ENCODE measurements at regions not wholly inside any gene's neighbourhood (a gene's known extent, or its start where the extent isn't known, plus 50 kb on each side); places are given as distances from the start of the nearest gene placed in this dataset.

DNA sequence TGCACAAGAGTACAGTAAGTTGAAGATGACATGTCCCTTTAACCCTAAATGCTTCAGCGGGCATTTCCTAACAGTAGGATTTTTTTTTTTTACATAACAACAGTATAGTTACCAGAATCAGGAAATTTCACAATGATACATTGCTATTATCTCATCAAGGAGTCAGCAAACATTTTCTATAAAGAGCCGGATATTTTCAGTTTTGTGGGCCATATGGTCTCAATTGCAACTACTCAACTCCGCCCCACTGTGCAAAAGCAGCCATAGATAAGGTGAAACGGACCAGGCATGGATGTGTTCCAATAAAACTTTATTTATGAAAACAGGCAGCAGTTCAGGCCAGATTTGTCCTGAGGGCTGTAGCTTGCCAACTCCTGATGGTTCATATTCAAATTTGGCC lies 130.6 kb downstream of the SMAD6 start:
- DNase-seq (ENCODE audit: low spot score), result no peak

DNA sequence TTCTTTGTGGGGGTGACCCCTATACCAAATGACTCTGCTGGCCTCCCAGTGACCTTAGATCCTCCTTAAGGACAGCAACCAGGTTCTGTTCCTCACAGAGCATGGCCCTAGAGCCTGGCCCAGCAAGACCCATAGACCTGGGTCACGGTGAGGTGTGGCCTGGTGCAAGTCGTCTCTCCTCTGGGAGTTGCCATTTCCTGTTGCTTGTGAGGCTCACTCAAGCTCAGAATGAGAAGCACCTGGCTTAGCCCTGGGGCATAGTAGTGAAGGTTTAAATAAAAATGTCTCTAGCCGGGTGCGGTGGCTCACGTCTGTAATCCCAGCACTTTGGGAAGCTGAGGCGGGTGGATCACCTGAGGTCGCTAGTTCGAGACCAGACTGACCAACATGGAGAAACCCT lies 131.3 kb downstream of the SMAD6 start:
- DNase-seq (ENCODE audit: low spot score), result no peak

DNA sequence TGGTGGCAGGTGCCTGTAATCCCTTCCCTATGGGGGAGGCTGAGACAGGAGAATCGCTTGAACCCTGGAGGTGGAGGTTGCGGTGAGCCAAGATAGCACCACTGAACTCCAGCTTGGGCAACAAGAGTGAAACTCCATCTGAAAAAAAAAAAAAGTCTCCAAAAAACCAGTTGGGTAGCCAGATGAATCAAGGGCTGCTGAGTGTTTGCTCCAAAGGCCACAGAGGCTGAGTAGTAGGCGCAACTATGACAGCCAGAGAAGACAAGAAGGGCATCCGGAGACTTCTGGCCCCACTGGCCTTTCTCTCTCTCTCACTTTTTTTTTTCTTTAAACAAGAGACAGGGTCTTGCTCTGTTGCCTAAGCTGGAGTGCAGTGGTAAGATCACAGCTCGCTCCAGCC lies 131.8 kb downstream of the SMAD6 start:
- no peak for DNase-seq (ENCODE audit: low spot score)

DNA sequence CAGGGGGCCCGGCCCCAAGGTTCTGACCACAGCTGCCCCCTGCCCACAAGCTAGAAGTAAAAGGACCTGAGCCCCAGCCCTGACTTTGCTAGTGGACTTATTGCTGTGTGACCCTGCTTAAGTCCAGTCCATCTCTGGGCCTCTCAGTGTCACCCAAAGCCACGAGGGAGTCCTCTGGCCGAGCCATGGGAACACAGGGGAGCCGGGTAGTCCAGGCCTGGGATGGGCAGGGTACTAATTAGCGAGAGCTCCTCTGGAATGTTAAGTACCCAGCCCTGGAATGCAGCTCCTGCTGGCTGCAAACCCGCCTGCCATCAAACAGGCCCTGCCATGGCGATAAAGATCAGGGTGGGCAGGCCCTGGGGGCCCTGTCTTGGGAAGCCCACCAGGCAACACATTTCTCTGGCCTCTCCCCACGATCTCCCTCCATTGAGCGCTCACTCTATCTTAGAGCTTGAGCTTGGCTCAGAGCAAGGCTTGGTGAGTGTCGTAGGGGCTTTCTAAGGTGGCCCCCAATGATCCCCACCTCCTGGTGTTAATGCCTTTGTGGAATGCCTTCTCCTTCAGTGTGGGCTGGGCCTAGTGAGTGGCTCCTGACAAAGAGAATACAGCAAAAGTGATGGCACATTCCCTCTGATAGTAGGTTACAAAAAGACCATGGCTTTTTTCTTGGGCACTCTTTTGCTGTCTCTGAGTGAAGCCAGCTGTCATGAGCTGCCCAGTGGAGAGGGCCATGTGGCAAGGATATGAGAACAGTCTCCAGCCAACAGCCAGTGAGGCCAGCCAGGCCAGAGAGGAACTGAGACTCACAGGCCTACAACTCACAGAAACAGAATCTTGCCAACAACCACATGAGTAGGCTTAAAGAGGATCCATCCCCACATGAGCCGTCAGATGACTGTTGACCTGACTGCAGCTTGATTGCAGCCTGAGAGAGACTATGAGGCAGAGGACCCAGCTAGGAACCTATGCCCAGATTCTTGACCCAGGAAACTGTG lies 133.1 kb downstream of the SMAD6 start:
- DNase-seq (ENCODE audit: low spot score), result no peak

DNA sequence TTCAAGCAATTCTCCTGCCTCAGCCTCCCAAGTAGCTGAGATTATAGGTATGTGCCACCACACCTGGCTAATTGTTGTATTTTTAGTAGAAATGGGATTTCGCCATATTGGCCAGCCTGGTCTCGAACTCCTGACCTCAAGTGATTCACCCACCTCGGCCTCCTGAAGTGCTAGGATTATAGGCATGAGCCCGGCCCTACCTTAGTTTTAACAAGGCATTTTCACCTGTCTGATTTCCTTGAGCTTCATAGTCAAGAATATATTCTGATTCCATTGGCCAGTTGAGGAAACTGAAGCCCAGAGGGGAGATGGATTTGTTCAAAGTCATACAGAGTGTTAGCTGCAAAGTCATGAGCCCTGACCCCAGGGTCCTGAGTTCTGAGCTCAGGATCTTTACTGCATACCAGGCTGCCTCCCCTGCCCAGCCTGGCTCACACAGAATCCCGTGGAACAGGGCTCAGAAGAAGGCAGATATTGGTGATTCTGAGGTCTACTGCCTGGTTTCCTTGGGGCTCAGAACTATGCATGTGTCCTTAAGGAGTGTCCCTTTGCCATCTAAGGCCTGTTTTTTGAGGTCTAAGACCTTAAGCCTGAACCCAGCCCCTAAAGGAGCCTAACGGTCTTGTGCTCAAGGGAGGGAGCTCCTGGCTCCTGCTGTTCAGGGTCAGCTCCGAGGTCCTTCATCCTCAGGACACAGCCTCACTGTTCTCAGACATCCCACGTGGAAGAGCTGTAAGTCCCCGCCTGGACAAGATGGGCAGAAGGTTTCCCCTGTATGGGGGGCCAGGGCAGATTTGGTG lies 134.4 kb downstream of the SMAD6 start:
- no peak for DNase-seq (ENCODE audit: low spot score)

DNA sequence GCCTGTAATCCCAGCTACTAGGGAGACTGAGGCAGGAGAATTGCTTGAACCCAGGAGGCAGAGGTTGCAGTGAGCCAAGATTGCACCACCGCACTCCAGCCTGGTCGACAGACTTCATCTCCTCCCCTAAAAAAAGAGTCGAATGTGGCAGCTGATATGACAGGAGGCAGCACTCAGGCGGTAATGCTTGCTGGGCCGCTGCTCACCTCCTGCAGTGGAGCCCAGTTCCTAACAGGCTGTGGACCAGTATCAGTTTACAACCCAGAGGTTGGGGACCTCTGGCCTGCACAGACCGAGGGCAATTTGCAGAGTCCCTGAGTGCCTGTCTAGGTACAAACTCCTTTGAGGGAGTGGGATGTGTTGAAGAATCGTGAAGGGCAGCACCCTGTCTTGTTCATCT lies 136.2 kb downstream of the SMAD6 start:
- no peak for DNase-seq (ENCODE audit: low spot score)

DNA sequence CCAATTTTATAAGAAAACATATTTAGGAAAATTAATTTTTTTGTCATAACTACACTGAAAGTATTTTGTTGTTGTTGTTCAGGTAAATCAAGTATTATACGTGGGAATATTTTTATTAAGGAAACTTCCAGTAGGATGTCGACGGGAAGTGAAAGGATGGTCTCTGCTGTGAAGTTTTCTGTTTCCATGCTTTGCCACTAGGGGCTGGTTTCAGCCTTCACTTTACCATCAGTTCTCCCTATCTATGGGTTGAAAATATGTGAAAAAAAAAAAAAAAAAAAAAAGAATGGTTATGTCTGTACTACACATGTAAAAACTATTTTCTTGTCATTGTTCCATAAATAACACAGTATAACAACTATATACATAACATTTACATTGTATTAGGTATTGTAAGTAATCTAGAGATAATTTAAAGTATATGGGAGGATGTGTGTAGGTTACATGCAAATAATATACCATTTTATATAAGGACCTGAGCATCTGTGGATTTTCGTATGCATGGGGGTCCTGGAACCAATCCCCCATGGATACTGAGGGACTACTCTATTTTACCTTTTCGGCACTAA lies 136.7 kb downstream of the SMAD6 start:
- DNase-seq (ENCODE audit: low spot score), result no peak

DNA sequence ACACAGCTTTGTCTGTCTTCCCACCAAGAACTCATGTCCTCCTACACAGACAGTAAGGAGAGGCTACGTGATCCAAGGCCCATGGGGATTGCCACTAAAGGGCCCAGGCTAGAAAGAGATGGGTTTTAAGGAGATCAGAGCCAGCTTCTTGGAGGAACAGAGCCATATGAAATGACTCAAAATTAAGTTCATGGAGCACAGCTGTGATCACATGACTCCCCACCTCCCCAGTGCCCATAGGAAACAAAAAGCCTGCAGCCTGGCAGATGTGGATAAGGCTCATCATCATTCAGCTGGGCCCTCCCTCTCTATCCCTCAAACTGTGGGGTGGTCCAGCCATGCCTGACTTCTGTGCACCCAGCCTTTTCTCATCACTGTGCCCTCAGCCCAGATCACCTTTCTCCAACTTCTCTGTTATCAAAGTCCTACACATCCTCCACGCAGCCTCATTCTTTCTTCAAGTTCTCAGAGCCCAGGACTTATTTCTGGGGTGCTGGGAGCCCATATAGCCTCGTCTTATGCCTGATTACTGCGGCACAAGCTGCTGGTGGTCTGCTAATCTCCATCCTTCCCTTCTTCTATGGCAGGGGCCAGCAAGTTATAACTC lies 137.6 kb downstream of the SMAD6 start:
- DNase-seq (ENCODE audit: low spot score), result no peak

DNA sequence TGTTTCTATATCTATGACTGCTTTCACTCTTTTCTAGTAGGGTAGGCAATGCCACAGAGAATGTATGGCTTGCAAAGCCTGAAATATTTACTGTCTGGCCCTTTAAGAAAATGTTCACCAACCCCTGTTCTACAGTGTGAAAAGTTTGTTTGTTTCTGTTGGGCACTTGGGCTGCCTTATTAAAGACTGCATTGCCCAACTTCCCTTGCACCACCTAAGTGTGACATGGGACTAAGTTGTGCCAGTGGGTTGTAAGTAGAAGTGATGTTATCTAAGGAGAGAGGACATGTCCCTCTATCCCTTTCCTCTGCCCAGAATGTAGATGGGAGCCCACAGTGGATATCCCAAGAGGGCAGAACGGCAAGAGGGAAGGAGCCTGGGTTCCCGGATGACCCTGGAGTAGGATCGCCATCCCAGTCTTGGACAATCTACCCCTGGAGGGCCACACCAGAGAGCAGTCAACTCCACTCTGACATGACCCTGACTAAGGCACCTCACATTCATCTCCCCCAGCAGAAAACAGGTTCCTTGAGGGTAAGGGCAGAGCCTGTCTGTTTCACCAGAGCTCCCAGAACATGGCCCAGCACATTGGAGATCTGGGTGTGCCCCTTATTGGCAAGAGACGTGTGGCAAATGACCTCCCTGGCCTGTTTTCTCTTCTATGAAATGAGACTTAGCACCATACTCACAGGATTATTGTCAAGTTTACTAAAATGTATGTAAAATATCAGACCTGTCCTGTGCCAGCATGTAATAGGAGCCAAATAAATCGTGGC lies 138.8 kb downstream of the SMAD6 start:
- no peak for DNase-seq (ENCODE audit: low spot score)

DNA sequence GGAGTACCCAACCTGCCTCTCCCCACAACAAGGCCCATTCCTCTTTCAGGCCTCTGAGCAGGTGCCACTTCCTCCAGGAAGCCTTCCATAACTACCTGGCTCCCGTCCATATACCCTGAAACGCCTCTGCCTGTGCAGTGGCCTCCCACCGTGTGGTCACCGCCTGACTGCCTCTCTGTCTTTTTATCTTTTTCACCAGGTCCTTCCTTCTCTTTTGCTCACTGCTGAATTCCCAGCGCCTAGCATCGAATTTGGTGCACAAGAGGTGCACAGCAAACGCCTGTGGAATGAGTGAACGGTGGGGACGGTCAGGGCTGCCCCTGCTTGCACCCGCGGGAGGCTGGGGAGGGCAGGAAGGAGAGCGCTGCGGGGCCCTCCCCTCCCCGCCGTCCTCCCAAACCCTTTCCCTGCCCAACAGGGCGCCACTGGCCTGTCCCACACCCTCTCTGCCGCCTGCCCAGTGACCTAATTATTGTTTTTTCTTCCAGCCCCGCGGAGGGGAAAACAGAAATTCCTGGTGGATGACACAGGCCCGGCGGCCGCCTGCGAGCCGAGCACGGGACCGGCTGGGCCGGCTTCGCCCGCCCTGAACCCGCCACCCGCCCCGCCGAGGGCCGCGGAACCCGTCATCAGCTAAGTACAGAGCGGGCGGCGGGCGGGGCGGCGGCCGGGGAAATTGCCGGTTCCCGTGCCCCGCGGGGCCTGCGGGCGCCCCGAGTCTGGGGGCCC lies 140.1 kb downstream of the SMAD6 start:
- DNase-seq (ENCODE audit: low spot score), result peak; percentile 92

DNA sequence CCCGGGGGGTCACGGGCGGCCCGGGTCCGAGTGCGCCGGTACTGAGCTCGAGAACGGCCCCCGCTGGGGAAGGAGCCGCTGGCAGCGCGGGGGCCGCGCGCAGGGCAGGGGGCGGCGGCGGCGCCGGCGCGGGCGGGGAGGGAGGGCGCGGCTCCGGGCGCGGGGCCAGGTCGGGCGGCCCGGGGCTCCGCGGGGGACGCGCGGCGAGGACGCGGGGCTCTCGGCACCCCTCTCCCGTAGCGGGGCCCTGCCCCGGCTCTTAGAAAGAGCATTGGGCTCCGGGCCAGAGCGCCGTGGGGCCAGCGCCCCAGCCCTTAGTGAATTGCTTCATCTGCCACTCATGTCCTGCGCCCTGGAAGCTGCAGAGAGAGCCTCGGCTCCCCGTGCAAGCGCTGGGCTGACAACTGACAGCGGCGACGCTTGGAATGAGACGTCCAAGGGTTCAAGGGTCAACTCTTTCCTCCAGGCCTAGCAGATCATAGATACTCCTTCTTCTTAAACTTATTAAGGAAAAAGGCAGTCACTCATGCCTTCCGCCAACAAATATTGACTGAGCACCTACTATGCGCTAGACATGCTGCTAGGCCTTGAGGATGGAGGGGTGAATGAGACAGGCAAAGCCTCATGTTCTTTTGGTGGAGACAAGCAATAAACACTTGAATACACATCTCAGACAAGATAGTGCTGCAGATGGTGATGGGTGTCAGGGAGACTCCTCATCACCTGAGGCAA lies 140.8 kb downstream of the SMAD6 start:
- DNase-seq (ENCODE audit: low spot score), result peak; percentile 74

DNA sequence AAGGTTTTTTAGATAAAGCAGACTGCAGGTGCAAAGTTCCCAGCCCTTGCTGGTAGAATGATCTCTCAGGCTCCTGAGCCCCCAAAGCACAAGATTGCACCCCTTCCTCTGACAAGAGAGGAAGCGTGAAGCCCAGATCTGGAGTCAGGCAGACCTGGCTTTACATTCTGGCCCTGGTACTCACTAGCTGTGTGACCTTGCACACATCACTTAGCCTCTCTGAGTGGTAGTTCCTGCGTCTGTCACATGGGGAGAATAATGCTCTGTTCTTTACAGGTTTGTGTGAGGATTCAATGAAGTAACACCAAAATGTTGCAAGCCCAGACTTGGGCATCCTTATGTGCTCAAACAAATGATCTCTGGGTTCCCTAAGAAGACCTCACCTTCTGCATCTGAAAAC lies 141.5 kb downstream of the SMAD6 start:
- no peak for DNase-seq (ENCODE audit: low spot score)

DNA sequence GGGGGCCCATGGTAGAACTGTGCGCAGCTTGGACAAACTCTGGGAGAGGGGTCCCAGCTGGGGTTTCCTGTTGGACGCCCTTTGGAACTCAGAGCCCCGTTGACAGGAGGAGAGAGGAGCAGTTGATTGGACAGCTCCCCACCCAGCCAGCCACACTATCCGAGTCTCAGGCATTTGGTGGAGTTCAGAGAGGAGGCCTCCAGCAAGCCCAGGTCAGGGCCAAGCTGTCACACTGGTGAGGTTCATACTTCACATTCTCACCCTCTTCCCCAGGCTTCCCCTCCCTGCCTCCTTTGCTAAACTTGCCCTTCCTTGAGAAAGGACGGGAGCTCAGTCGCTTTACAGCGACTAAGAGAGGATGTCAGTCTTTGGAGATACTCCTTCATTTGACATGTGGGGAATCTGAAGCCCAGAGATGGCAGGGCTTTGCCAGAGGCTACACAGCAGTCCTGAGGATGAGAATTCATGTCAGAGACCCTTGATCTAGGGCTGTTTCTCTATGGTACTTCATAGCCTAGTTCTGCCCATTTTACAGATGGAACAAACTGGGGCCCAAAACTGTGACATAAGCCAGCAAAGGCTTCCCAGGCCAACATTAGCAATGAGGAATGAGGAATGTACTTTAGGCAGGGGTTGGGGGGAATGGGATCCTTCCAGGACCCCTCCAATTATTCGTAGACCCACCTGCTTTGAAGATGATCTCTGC lies 142.2 kb downstream of the SMAD6 start:
- DNase-seq (ENCODE audit: low spot score), result no peak

DNA sequence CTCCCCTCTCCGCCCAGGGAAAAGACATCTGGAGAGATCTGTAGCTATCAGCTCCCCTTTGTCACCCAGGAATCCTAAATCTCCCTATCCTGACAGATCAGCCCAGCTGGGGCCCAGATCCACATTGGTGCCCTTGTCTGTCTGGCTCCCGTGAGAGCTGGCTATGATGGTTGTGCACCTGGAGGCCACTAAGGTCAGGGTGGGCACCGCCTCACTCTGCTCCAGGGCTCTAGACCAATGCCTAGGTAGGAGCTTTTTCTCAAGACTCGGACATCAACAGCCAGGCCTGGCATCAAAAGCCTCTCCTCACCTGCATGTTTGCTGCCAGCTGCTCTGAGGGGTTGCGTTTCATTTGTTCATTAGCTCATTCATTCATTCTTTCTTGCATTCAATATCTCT lies 142.7 kb downstream of the SMAD6 start:
- no peak for DNase-seq (ENCODE audit: low spot score)

DNA sequence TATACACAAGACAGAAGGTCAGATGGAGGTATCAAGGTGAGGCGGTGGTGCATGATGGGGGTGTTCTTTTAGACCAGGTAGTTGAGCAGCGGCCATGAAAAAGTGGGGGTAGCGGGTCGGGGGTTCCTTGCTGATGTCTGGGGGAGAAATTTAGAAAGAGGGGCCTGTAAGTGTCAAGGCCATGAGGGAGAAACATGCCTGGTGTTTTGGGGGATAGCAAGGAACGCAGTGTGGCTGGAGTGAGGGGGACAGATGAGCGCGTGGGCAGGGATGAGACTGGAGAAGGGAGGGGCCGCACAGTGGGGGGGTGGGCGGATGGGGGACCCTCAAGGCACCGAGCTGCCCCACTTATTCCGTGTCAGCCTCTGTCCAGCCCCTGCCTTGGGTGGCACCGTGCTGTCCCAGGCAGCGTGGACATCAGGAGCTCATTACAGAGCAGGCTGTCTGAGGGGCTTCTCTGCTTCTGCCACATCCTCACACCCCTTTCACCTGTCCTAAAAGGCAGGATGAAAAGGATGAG lies 143.3 kb downstream of the SMAD6 start:
- no peak for DNase-seq (ENCODE audit: low spot score)

DNA sequence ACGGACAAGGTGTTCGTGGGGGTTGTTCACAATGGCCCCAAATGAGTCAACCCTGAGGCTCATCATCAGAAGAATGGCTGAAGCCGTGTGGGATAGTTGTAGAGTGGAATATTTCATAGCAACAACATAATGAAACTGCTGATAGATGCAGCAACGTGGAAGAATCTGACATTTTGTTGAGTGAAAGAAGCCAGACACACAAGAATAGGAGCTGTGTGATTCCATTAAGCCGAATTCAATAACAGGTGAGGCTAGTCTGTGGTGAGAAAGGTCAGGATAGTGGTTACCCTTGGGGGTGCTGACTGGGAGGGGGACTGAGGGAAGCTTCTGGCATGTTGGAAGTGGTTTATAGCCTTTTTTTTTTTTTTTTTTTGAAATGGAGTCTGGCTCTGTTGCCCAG lies 144.0 kb downstream of the SMAD6 start:
- DNase-seq (ENCODE audit: low spot score), result no peak

DNA sequence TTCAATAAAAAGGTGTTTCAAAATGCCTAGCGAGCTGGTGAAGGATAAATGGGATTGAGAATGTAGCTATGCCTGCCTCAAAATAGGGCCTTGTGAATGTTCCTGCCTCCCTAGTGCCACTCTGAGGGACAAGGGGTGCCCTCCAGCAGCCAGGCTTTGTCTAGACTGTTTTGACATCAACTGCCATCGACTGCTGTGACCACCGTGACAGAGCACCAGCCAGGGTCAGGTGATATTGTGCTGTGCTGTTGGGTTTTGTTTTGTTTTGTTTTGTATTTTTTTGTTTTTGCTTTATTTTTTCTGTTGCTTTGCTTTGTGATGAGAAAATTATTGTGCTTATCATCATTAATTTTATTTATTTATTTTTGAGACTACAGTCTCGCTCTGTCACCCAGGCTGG lies 144.8 kb downstream of the SMAD6 start:
- DNase-seq (ENCODE audit: low spot score), result no peak

DNA sequence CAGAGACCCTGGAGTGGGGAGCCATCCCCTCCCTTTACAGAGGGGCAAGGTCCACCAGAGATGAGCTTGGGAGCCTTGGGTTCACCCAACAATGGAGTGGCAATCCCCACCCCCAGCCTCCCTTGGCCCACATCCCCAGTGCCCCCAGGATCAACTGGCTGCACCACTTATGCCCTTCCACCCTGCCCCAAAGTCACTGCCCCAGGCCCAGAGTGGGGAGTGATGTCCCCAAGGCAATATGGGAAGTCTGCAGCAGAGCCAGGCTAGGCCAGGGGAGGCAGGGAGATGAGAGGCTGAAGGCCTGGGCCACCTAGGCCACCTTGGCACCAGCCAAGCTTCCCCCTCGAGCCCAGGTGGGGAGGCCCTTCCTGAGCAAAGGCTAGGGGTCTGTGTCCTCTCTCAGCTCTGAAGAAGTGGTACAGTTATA lies 145.5 kb downstream of the SMAD6 start:
- DNase-seq (ENCODE audit: low spot score), result no peak

DNA sequence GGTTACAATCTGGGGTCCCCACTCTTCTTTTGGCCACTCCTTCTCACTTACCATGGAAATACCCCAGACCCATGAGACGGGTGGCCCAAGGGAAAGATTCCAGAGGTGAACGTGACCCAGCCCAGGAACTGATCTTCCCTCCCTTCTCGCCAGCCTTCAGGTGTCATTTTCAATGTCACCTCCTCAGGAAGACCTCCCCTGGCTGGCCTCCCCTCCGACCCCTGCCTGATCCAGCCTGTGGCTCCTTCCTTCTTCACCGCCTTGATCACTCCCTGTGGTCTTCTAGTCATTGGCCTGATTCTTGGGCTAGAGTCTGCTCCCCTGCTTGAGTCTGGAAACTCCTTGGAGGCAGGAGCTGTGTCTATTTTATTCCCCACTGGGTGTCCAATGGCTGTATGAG lies 146.1 kb downstream of the SMAD6 start:
- no peak for DNase-seq (ENCODE audit: low spot score)
